Panc1 (cell line): ENCODE measurements at regions not wholly inside any gene's neighbourhood (a gene's known extent, or its start where the extent isn't known, plus 50 kb on each side); places are given as distances from the start of the nearest gene placed in this dataset.

Experiments
- POLR2AphosphoS5 ChIP-seq: IDR thresholded peaks from 2 replicates; pipeline ENCODE4 v1.6.1; 2012; ENCODE audit warnings: mild to moderate bottlenecking, low read depth, low read length, moderate library complexity
- SIN3A ChIP-seq: IDR thresholded peaks from 2 replicates; pipeline ENCODE4 v1.6.1; 2012; ENCODE audit warnings: low read depth, mild to moderate bottlenecking, low read length, moderate library complexity, borderline replicate concordance; ENCODE audit not compliant: insufficient read depth
- TF ChIP-seq, protein P1 (sequence below): fragments of 450-650 bp; IDR thresholded peaks from 2 replicates; pipeline ENCODE4 v1.5.1; 2017; ENCODE audit warnings: mild to moderate bottlenecking
- TF ChIP-seq, protein P2 (sequence below), 2 experiments: IDR thresholded peaks; 2 replicates each; pipeline ENCODE4 v1.6.1; 2011 to 2012; ENCODE audit warnings: low read depth in 2 of 2, control low read depth in 1 of 2, low read length in 1 of 2, mild to moderate bottlenecking in 1 of 2, moderate library complexity in 1 of 2; ENCODE audit not compliant: insufficient read depth in 1 of 2

DNA sequence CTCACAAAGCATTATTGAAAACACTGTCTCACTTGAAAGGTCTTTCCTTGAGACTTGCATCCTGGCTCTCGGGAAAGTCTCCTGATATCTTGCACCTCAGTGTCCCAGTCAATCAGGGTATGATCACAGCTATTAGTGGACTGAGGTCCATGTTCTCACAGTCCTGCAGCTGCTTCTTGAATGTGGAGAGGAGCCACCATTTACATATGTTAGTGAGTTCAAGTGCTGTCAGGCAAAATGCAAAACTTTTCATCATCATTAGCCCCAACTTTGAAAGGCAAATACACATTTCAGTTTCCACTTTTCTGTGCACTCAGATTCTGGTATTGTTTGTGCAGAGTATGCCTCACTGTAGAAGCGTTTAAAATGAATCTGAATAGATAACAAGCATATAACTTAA is 111.6 kb downstream of the SNX18 start:
- TF ChIP-seq, protein P1, sequence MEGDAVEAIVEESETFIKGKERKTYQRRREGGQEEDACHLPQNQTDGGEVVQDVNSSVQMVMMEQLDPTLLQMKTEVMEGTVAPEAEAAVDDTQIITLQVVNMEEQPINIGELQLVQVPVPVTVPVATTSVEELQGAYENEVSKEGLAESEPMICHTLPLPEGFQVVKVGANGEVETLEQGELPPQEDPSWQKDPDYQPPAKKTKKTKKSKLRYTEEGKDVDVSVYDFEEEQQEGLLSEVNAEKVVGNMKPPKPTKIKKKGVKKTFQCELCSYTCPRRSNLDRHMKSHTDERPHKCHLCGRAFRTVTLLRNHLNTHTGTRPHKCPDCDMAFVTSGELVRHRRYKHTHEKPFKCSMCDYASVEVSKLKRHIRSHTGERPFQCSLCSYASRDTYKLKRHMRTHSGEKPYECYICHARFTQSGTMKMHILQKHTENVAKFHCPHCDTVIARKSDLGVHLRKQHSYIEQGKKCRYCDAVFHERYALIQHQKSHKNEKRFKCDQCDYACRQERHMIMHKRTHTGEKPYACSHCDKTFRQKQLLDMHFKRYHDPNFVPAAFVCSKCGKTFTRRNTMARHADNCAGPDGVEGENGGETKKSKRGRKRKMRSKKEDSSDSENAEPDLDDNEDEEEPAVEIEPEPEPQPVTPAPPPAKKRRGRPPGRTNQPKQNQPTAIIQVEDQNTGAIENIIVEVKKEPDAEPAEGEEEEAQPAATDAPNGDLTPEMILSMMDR, result no peak
- TF ChIP-seq, protein P2, sequence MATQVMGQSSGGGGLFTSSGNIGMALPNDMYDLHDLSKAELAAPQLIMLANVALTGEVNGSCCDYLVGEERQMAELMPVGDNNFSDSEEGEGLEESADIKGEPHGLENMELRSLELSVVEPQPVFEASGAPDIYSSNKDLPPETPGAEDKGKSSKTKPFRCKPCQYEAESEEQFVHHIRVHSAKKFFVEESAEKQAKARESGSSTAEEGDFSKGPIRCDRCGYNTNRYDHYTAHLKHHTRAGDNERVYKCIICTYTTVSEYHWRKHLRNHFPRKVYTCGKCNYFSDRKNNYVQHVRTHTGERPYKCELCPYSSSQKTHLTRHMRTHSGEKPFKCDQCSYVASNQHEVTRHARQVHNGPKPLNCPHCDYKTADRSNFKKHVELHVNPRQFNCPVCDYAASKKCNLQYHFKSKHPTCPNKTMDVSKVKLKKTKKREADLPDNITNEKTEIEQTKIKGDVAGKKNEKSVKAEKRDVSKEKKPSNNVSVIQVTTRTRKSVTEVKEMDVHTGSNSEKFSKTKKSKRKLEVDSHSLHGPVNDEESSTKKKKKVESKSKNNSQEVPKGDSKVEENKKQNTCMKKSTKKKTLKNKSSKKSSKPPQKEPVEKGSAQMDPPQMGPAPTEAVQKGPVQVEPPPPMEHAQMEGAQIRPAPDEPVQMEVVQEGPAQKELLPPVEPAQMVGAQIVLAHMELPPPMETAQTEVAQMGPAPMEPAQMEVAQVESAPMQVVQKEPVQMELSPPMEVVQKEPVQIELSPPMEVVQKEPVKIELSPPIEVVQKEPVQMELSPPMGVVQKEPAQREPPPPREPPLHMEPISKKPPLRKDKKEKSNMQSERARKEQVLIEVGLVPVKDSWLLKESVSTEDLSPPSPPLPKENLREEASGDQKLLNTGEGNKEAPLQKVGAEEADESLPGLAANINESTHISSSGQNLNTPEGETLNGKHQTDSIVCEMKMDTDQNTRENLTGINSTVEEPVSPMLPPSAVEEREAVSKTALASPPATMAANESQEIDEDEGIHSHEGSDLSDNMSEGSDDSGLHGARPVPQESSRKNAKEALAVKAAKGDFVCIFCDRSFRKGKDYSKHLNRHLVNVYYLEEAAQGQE (IDR thresholded peaks at IDR 0.05; ENCODE audit: insufficient read depth in 1 of 2, low read depth in 2 of 2, low read length in 1 of 2), result no peak
- TF ChIP-seq SIN3A (no peak), POLR2AphosphoS5 (no peak)
